ENCODE measurements at regions not wholly inside any gene's neighbourhood (a gene's known extent, or its start where the extent isn't known, plus 50 kb on each side); places are given as distances from the start of the nearest gene placed in this dataset.

GRCh38 chr5:8350644-8351339 lies 481.8 kb downstream of the MTRR start:
- no peak overlapping the region for H3K4me2 ChIP-seq (ENCODE audit: insufficient read depth, low read length)
- TF ChIP-seq, protein P1, sequence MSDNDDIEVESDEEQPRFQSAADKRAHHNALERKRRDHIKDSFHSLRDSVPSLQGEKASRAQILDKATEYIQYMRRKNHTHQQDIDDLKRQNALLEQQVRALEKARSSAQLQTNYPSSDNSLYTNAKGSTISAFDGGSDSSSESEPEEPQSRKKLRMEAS (IDR thresholded peaks at IDR 0.05; ENCODE audit: insufficient read depth, insufficient read length) = no peak
- TF ChIP-seq CTCF (IDR thresholded peaks at IDR 0.05; ENCODE audit: extremely low read depth in 1 of 2, insufficient read depth in 1 of 2, low read depth in 1 of 2, low read length in 2 of 2) (no peak), JUN (IDR thresholded peaks at IDR 0.05; ENCODE audit: borderline replicate concordance, insufficient read depth, insufficient read length, low read depth) (no peak), FOS (IDR thresholded peaks at IDR 0.05; ENCODE audit: borderline replicate concordance, insufficient read depth, low read length) (no peak), EZH2 (IDR thresholded peaks at IDR 0.05; ENCODE audit: borderline replicate concordance, low read depth, low read length, severe bottlenecking) (no peak), POLR2AphosphoS5 (IDR thresholded peaks at IDR 0.05; ENCODE audit: insufficient read depth, low read depth, low read length) (no peak), GATA2 (IDR thresholded peaks at IDR 0.05; ENCODE audit: insufficient read depth, insufficient read length, low read depth, low read length) (no peak), MYC (IDR thresholded peaks at IDR 0.05; ENCODE audit: low read depth, low read length) (no peak), POLR2A (IDR thresholded peaks at IDR 0.05; ENCODE audit: low read depth, low read length) (no peak)
- H3K4me1 ChIP-seq (ENCODE audit: control insufficient read depth, extremely low read depth, insufficient read depth, low read length) = no peaks in the 10 kb centered on the region
- no peak overlapping the region for H3K4me3 ChIP-seq (replicated peaks in 1 of 3; ENCODE audit: insufficient read depth in 1 of 3, low read depth in 1 of 3, low read length in 3 of 3)
- CTCF ChIA-PET = no interaction called here
- H4K20me1 ChIP-seq (replicated peaks; ENCODE audit: control insufficient read depth, extremely low read depth, insufficient read depth, low read length) = no peaks in the 10 kb centered on the region
- DNase-seq (ENCODE audit: low read depth, low spot score) (no peak), FAIRE-seq (no peak)
- no TSS peak for BruUV-seq (replicated peaks)
- H3K27me3 ChIP-seq (ENCODE audit: control insufficient read depth in 2 of 2, insufficient read depth in 2 of 2, low read length in 2 of 2) = no peaks in the 10 kb centered on the region
- H3K9me3 ChIP-seq (replicated peaks; ENCODE audit: control insufficient read depth, insufficient read depth, low read length) = no peaks in the 10 kb centered on the region
- H3K9ac ChIP-seq (replicated peaks; ENCODE audit: extremely low read depth, insufficient read depth, low read length) = no peak overlapping the region
- H3K79me2 ChIP-seq (ENCODE audit: control insufficient read depth, insufficient read depth, low read length) = no peaks in the 10 kb centered on the region
- H3K9me1 ChIP-seq (replicated peaks; ENCODE audit: control insufficient read depth, extremely low read depth, insufficient read depth, low read length) = no peaks in the 10 kb centered on the region
- POLR2A ChIA-PET = no interaction called here
- intact Hi-C loops (cut with micrococcal nuclease) (no loop called here), dilution Hi-C loops (cut with MboI; ENCODE audit: extremely low pct_ligation_motif_present, low sequenced_read_pairs) (no loop called here)
- H2AFZ ChIP-seq (ENCODE audit: low read depth, low read length) = no peak overlapping the region
- no peaks in the 10 kb centered on the region for H3K36me3 ChIP-seq (ENCODE audit: control insufficient read depth in 2 of 2, extremely low read depth in 1 of 2, insufficient read depth in 2 of 2, low read length in 2 of 2)
- H3K27ac ChIP-seq (ENCODE audit: insufficient read depth, low read depth, low read length) = no peak overlapping the region

All from endothelial cell of umbilical vein (primary cell).